Duodenal mucosa (tissue), 2 donors: ENCODE measurements at regions not wholly inside any gene's neighbourhood (a gene's known extent, or its start where the extent isn't known, plus 50 kb on each side); places are given as distances from the start of the nearest gene placed in this dataset.
"Not testable (repeated sequence)": the region's sequence is repeated elsewhere in the genome, so short reads cannot be mapped to it uniquely, and the experiment has no call there.

Experiments used
- H3K27ac ChIP-seq: one replicate; pipeline ENCODE4 v1.7.0; 2013; ENCODE audit warnings: low read depth, low read length
- H3K27me3 ChIP-seq, 2 donors: one replicate each; pipeline ENCODE4 v1.7.0; 2013; ENCODE audit warnings: low read length in 2 of 2, control low read depth in 1 of 2; ENCODE audit not compliant: insufficient read depth in 2 of 2, control insufficient read depth in 1 of 2
- H3K36me3 ChIP-seq, 2 donors: one replicate each; pipeline ENCODE4 v1.7.0; 2013; ENCODE audit warnings: low read length in 2 of 2, control low read depth in 1 of 2; ENCODE audit not compliant: insufficient read depth in 2 of 2, control insufficient read depth in 1 of 2
- H3K4me1 ChIP-seq, 2 donors: one replicate each; pipeline ENCODE4 v1.7.0; 2013; ENCODE audit warnings: low read length in 2 of 2, control low read depth in 1 of 2; ENCODE audit not compliant: insufficient read depth in 2 of 2, control insufficient read depth in 1 of 2
- H3K4me3 ChIP-seq, 2 donors: one replicate each; pipeline ENCODE4 v1.7.0; 2013; ENCODE audit warnings: low read length in 2 of 2, low read depth in 1 of 2
- H3K9ac ChIP-seq, 2 donors: one replicate each; pipeline ENCODE4 v1.7.0; 2013; ENCODE audit warnings: low read length in 2 of 2, low read depth in 1 of 2
- H3K9me3 ChIP-seq, 2 donors: one replicate each; pipeline ENCODE4 v1.7.0; 2013; ENCODE audit warnings: low read length in 2 of 2, control low read depth in 1 of 2; ENCODE audit not compliant: control insufficient read depth in 1 of 2

- H3K9me3 ChIP-seq, H3K9ac ChIP-seq, H3K4me1 ChIP-seq, H3K4me3 ChIP-seq, H3K27ac ChIP-seq, H3K36me3 ChIP-seq, H3K27me3 ChIP-seq: not testable (repeated sequence)
Measured at GRCh38 chr14:105746800-105747502, 220.6 kb downstream of the TMEM121 start.

DNA sequence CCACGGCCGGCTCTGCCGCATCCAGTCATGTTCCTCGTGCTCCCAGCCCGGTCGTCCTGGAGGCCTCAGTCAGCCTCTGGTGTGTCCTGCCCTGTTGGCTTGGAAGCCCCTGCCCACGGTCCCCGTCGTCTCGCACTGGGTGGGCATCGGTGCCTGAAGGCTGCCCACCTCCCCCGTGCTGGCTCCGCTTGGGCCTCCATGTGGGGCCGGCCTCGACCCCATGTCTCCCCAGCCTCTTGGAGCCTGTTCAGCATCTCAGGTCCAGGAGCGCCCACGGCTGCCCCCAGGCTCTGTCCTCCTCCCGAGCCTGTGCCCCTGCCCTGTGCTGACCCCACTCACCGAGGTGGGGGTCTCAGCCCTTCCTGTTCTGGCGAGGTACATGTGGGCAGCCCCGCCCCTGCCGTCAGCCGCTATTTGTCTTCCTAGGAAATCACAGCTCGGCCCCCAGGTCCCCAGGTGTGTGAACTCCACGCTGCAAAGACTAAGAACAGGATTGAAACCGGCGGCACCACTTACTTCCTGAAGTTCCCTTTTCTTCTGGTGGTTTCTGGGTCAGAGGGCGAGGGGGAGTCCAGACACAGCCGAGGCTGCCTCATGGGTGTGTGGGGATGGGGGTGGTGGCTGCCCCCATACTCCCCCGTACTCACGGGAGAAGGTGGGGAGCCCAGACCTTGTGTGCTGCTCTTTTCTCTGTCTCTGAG lies 221.3 kb downstream of the TMEM121 start:
- not testable (repeated sequence) for H3K27ac ChIP-seq, H3K9ac ChIP-seq, H3K36me3 ChIP-seq, H3K4me3 ChIP-seq, H3K9me3 ChIP-seq, H3K27me3 ChIP-seq, H3K4me1 ChIP-seq

- Histone ChIP-seq H3K36me3 (no peaks in the 10 kb centered on the region), H3K27me3 (no peaks in the 10 kb centered on the region), H3K9ac (no peak overlapping the region), H3K4me3 (no peak overlapping the region), H3K27ac (no peak overlapping the region), H3K4me1 (no peaks in the 10 kb centered on the region), H3K9me3 (no peaks in the 10 kb centered on the region)
Measured at GRCh38 chr14:105748204-105748578, 221.8 kb downstream of the TMEM121 start.

DNA sequence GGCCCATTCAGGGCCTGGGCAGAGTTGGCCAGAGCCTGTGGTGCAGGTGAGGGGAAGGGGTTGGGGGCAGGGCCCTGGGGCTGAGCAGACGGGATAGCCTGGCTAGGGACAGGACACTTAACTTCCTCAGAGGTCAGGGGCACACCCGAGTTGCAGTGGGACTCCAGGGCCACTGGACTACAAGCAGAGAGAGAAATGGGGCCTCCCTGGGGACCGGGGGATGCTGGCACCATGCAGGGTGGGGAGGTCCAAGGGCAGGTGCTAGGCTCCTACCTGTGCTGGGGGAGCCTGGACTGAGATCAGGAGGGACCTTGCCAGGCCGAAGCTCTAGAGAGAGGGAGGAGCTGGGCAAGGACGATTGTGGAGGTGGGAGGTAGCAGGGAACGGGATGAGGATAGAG lies 222.3 kb downstream of the TMEM121 start:
- H3K27ac ChIP-seq, H3K9ac ChIP-seq, H3K27me3 ChIP-seq, H3K4me3 ChIP-seq, H3K36me3 ChIP-seq, H3K4me1 ChIP-seq, H3K9me3 ChIP-seq: not testable (repeated sequence)

DNA sequence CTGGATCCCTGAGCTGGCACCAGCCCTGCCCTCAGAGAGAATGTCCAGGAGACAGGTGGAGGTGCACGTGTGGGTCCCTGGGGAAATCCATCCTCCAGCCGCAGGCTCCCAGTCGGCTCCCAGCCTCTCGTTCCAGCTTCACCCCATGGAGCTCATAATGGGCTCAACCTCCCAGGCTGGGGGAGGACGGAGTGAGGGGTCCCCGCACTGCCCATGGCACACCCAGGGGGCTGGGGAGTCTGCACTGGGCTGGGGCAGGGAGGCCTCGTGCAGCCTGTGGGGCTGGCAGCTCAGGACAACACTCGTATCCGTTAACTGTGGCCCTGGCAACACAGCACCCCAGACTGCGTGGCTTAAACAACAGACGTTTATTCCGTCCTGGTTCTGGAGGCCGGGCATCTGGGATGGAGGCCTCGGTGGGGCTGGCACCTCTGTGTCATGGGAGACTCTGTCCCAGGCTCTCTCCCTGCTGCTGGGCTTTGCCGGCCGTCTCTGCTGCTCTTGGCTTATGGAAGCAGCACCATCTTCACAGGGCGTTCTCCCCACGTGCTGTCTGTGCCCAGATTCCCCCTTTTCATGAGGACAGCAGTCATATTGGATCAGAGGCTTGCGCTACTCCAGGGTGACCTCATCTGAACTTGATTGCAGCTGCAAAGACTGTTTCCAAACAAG lies 223.6 kb downstream of the TMEM121 start:
- not testable (repeated sequence) for H3K36me3 ChIP-seq, H3K9ac ChIP-seq

GRCh38 chr14:105751291-105751751 lies 224.9 kb downstream of the TMEM121 start:
- H3K4me3 ChIP-seq, H3K9ac ChIP-seq, H3K36me3 ChIP-seq, H3K4me1 ChIP-seq, H3K27ac ChIP-seq, H3K9me3 ChIP-seq, H3K27me3 ChIP-seq: not testable (repeated sequence)

More for the DNA sequence above, 223.6 kb downstream of the TMEM121 start:
- not testable (repeated sequence) for H3K4me3 ChIP-seq, H3K27me3 ChIP-seq, H3K9me3 ChIP-seq, H3K27ac ChIP-seq, H3K4me1 ChIP-seq

- not testable (repeated sequence) for H3K9me3 ChIP-seq, H3K36me3 ChIP-seq
Measured at GRCh38 chr14:105752420-105752819, 226.0 kb downstream of the TMEM121 start.

DNA sequence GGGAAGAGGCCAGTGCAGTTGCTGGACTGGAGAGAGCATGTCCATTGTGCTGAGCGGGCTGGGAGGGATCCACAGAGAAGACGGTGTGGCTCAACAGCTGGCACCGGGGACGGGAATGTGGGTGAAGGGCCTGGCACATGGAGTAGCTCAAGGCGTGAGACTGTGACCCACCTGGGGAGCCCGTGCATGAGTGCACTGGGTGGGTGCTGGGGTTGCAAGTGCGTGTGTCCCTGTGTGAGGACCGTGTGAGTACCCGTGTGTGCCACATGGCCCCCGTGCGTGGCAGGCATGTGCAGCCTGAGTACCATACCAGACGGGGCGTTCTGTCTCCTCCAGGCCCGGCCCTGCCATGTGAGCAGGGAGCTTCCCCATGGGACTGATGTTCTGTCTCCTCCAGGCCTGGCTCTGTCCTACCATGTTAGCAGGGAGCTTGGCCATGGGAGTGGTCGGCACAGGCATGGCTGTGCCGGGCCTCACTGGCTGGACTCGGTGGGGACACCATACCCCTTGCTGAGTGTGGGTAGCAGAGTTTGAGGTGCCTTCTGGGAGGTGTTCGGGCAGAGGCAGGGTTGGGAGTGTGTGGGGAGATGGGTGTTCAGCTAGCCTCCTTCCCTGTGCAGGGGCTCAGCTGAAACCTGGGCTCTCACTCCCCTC lies 234.4 kb downstream of the TMEM121 start:
- Histone ChIP-seq H3K4me1 (no peaks in the 10 kb centered on the region), H3K9ac (no peak overlapping the region), H3K27ac (no peak overlapping the region), H3K4me3 (no peak overlapping the region), H3K36me3 (no peaks in the 10 kb centered on the region), H3K27me3 (no peaks in the 10 kb centered on the region), H3K9me3 (no peaks in the 10 kb centered on the region)

More at GRCh38 chr14:105752420-105752819, 226.0 kb downstream of the TMEM121 start:
- not testable (repeated sequence) for H3K4me1 ChIP-seq, H3K27ac ChIP-seq, H3K27me3 ChIP-seq, H3K9ac ChIP-seq, H3K4me3 ChIP-seq

GRCh38 chr14:105761345-105761740 lies 235.0 kb downstream of the TMEM121 start:
- H3K9me3 ChIP-seq, H3K27ac ChIP-seq: not testable (repeated sequence)

GRCh38 chr14:105761842-105762241 lies 235.5 kb downstream of the TMEM121 start:
- Histone ChIP-seq H3K27me3 (no peaks in the 10 kb centered on the region), H3K9me3 (no peaks in the 10 kb centered on the region), H3K36me3 (no peaks in the 10 kb centered on the region), H3K4me3 (no peak overlapping the region), H3K9ac (no peak overlapping the region), H3K4me1 (no peaks in the 10 kb centered on the region), H3K27ac (no peak overlapping the region)

More at GRCh38 chr14:105761345-105761740, 235.0 kb downstream of the TMEM121 start:
- H3K4me1 ChIP-seq, H3K36me3 ChIP-seq, H3K4me3 ChIP-seq, H3K9ac ChIP-seq, H3K27me3 ChIP-seq: not testable (repeated sequence)
